Hypothalamus (tissue), 51 donors: ENCODE measurements at regions not wholly inside any gene's neighbourhood (a gene's known extent, or its start where the extent isn't known, plus 50 kb on each side); places are given as distances from the start of the nearest gene placed in this dataset.
"Not testable (repeated sequence)": the region's sequence is repeated elsewhere in the genome, so short reads cannot be mapped to it uniquely, and the experiment has no call there.

Experiments
- DNase-seq, 51 donors: peaks; one replicate each; lab custom pipeline; 2025; lab: John Stamatoyannopoulos, UW

- DNase-seq: no peak
Observed at GRCh38 chr3:168977716-168978374, 685.7 kb downstream of the MECOM start.

DNA sequence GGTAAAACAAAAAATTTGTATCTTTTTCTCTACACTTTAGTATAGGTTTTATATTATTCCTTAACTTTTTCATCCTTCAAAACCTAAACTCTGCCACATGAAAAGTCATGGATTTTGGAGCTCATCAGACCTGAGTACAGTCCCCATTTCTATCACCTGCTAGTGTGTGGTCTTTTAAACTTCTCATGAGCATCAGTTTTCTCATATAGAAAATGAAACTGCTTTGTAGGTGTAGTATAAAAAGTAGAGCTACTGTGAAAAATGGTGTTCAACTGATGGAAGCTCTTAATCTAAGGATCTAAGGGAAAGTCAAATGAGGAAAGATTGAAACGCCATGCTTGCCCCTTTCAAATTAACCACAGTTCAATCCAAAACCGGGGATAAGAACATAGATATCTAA is 686.5 kb downstream of the MECOM start:
- DNase-seq: no peak

- DNase-seq: no peak
Observed at GRCh38 chr3:168975576-168975975, 687.9 kb downstream of the MECOM start.

- no peak for DNase-seq
Observed at GRCh38 chr3:168974617-168975403, 688.7 kb downstream of the MECOM start.

GRCh38 chr3:168973897-168974296 is 689.6 kb downstream of the MECOM start:
- DNase-seq: no peak

DNA sequence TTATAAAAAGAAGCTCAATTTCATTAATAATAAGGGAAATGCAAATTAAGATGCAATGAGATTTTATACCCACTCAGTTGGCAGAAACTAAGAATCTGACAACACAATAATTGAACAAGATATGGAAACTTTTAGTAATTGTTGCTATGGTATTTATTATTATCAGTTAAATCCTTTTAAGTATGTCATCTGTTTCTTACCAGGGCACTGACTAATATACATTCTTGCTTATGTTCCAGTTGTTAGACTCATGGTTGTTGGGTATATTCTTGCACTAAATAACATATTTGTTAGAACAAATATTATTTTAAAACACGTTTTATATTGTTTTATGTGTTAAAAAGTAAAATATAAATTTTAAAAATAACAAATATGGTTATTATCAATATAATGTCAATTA is 690.3 kb downstream of the MECOM start:
- no peak for DNase-seq

DNA sequence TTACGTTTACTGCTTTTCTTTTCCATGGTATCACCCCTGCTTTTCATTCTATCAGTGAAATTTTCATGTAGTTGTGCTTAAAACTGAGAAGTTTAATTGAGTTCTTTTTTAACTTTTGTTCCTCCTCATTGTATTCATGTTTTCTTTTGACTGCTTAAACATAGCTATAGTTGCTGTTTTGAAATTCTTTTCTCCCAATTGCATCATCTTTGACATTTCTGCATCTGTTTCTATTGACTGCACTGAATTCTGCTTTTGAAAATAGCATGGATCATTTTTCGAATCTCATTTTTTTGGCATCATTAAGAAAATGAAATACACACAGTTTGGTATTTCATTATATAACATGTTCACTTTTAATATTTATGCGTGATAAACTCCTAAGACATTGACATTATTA is 694.9 kb downstream of the MECOM start:
- DNase-seq: no peak

DNA sequence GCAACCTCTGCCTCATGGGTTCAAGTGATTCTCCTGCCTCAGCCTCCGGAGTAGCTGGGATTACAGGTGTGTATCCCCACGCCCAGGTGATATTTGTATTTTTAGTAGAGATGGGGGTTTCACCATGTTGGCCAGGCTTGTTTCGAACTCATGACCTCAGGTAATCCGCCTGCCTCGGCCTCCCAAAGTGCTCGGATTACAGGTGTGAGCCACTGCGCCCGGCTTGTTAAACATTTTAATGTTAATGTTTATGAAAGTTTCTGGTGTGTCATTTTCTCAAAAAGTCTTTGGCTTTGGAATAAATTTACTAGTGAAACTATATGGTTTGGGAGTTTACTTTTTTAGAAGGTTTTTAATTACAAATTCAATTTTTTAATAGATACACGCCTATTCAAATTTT is 698.8 kb downstream of the MECOM start:
- DNase-seq: no peak

DNA sequence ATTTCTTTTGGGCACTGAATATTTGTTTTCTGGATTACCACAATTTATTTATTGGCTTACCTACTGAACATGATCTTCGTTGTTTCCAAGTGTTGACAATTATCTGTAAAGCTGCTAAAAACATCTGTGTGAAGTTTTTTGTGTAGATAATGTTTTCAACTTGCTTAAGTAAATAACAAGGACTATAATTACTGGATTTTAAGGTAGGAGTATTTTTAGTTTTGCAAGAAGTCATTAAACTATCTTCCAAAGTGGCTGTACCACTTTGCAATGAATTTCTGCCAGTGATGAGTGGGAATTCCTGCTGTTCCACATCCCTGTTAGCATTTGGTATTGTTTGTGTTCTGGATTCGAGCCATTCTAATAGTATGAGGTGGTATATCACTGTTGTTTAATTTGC is 702.2 kb downstream of the MECOM start:
- DNase-seq: no peak

- no peak for DNase-seq
Observed at GRCh38 chr3:168959731-168960130, 703.8 kb downstream of the MECOM start.

DNA sequence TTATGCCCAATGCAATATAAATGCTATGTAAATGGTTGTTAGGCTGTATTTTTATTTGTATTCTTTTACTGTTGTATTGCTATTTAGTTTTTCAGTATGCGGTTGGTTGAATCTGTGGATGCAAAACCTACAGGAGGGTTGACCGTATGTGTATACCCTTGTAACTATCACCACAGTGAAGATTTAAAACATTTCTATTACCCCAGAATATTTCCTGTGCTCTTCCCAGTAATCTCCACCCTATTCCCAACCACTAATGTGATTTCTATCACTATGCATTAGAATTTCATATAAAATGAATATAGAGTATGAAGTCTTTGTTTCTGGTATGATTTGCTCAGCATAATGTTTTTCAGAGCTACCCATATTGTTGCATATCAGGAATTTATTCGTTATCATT is 705.0 kb downstream of the MECOM start:
- DNase-seq: no peak

- no peak for DNase-seq
Observed at GRCh38 chr3:168956076-168956475, 707.4 kb downstream of the MECOM start.

- DNase-seq: no peak
Observed at GRCh38 chr3:168952551-168952950, 711.0 kb downstream of the MECOM start.

- no peak for DNase-seq
Observed at GRCh38 chr3:168951884-168952283, 711.6 kb downstream of the MECOM start.

GRCh38 chr3:168951368-168951767 is 712.1 kb downstream of the MECOM start:
- DNase-seq: no peak

GRCh38 chr3:168950622-168951021 is 712.9 kb downstream of the MECOM start:
- no peak for DNase-seq

- DNase-seq: no peak
Observed at GRCh38 chr3:168939651-168940238, 723.8 kb downstream of the MECOM start.

DNA sequence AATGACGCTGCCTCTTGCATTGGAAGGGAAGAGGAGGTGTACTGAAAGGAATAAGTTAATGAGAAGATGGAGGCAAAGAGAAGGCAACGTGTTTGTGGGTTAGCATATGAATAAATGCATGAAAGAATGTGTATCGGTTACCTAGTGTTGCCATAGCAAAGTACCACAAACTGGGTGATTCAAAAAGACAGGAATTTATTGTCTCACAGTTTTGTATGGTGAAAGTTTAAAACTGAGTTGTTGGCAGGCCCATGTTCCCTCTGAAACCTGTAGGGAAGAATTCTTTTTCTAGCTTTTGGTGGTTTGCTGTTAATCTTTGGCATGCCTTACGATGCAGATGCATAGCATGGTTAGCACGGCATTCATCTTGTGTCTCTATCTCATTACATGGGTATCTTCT is 729.9 kb downstream of the MECOM start:
- DNase-seq: no peak

DNA sequence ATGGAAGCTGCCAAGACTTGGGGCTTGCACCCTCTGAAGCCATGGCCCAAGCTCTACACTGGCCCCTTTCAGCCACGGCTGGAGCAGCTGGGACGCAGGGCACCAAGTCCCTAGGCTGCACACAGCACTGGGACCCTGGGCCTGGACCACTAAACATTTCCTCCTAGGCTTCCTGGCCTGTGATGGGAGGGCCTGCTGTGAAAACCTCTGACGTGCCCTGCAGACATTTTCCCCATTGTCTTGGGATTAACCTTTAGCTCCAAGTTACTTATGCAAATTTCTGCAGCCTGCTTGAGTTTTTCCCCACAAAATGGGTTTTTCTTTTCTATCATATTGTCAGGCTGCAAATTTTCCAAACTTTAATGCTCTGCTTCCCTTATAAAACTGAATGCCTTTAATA is 733.5 kb downstream of the MECOM start:
- not testable (repeated sequence) for DNase-seq

DNA sequence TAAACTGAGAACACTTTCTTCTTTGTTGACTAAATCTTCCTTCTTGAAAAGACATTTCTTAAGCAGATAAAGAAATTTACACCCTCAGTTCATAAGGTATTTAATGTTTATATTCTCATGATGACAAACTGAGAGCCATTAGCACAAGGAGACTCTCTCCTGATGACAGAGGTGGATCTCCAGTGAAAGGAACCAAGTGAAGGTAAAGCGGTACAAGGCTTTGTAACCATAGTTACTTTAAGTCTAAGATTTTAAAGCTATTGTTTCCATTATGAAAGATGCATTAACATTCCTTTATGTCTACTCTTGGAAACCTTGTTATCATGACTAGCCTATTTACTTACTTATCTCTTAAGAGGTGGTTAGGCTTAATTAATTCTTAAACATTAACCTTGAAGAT is 737.1 kb downstream of the MECOM start:
- no peak for DNase-seq

GRCh38 chr3:168925568-168925967 is 737.9 kb downstream of the MECOM start:
- DNase-seq: no peak

GRCh38 chr3:168914662-168915061 is 748.9 kb downstream of the MECOM start:
- DNase-seq: no peak
